ENCODE measurements at regions not wholly inside any gene's neighbourhood (a gene's known extent, or its start where the extent isn't known, plus 50 kb on each side); places are given as distances from the start of the nearest gene placed in this dataset.
A peak's percentile ranks its signal among the peaks of the same experiment; 100 is the strongest.

DNA sequence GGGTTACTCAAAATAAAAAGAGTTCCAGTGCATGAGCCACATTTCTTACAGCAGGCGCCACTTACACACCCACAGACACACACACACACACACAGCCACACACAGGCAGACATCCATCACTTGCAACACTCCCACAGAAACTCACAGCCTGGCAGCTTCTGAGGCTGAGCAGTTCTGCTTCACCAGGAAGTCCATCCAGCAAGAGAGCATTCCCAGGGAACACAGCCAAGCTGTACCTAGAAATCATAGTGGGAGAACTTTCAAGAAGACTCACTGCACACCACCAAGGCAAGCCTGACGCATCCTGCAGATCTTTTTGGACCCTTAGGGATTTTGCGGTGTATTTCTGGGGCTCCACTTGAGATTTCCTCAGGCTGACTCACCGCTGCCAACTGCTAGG lies 140.9 kb upstream of the WSB1 start:
- Mint-ChIP-seq H3K9me3 (ENCODE audit: unreplicated experiment) (no peaks in the 10 kb centered on the region), H3K4me1 (ENCODE audit: unreplicated experiment) (no peaks in the 10 kb centered on the region), H3K36me3 (ENCODE audit: unreplicated experiment) (no peaks in the 10 kb centered on the region), H3K27me3 (ENCODE audit: unreplicated experiment) (no peaks in the 10 kb centered on the region), H3K4me3 (ENCODE audit: unreplicated experiment) (no peak overlapping the region), H3K27ac (ENCODE audit: unreplicated experiment) (no peak overlapping the region)
- DNase-seq (ENCODE audit: extremely low spot score, unreplicated experiment): no peak
- TF ChIP-seq CTCF (IDR thresholded peaks at IDR 0.05): no peak

DNA sequence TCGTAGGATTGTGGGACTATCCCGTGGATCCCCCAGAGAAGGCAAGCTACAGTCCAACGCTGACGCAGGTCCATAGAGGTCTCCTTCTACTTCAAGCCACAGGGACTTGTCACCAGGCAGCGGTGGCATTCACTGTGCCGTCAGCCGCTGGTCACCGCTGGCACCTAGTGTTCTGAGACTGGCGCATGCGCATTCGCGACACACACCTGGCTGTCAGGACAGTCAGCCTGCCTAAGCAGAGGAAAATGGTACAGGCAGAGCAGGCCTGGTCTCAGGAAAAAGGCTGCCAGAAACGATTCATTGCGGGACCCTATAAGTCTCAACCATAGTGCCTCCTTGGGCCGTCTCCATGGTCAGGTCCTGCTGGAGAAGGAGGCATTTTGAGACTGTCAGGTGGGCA lies 138.0 kb upstream of the WSB1 start:
- peak; percentile 64 for DNase-seq (ENCODE audit: extremely low spot score, unreplicated experiment)
- Mint-ChIP-seq H3K27me3 (ENCODE audit: unreplicated experiment) (no peaks in the 10 kb centered on the region), H3K36me3 (ENCODE audit: unreplicated experiment) (no peaks in the 10 kb centered on the region), H3K27ac (ENCODE audit: unreplicated experiment) (no peak overlapping the region), H3K9me3 (ENCODE audit: unreplicated experiment) (peaks cover 6% of the 10 kb centered on the region), H3K4me3 (ENCODE audit: unreplicated experiment) (no peak overlapping the region), H3K4me1 (ENCODE audit: unreplicated experiment) (no peaks in the 10 kb centered on the region)
- no peak for TF ChIP-seq CTCF (IDR thresholded peaks at IDR 0.05)

- H3K4me1 Mint-ChIP-seq (ENCODE audit: unreplicated experiment): no peaks in the 10 kb centered on the region
- H3K27me3 Mint-ChIP-seq (ENCODE audit: unreplicated experiment): no peaks in the 10 kb centered on the region
- H3K27ac Mint-ChIP-seq (ENCODE audit: unreplicated experiment): no peak overlapping the region
- TF ChIP-seq CTCF (IDR thresholded peaks at IDR 0.05): no peak
- no peaks in the 10 kb centered on the region for H3K36me3 Mint-ChIP-seq (ENCODE audit: unreplicated experiment)
- no peak overlapping the region for H3K4me3 Mint-ChIP-seq (ENCODE audit: unreplicated experiment)
- DNase-seq (ENCODE audit: extremely low spot score, unreplicated experiment): peak; percentile 67
- H3K9me3 Mint-ChIP-seq (ENCODE audit: unreplicated experiment): peaks cover 6% of the 10 kb centered on the region
Observed at GRCh38 chr17:27157297-27157696, 136.6 kb upstream of the WSB1 start.

DNA sequence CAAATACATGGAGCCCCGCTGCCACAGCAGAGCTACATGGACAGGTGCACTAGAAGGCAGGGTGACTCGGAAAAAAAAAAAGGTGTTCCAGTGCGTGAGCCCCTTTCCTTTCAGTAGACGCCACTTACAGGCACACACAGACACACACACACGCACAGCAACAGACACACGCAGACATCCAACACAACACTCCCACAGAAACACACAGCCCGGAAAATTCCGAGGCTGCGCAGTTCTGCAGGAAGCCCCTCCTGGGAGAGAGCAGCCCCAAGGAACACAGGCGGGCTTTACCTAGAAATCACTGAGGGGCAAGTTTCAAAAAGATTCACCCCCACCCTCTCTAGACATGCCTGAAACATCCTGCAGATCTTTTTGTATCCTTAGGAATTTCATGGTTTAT lies 136.0 kb upstream of the WSB1 start:
- Mint-ChIP-seq H3K36me3 (ENCODE audit: unreplicated experiment) (no peaks in the 10 kb centered on the region), H3K4me3 (ENCODE audit: unreplicated experiment) (no peak overlapping the region), H3K27ac (ENCODE audit: unreplicated experiment) (no peak overlapping the region), H3K4me1 (ENCODE audit: unreplicated experiment) (no peaks in the 10 kb centered on the region), H3K27me3 (ENCODE audit: unreplicated experiment) (no peaks in the 10 kb centered on the region), H3K9me3 (ENCODE audit: unreplicated experiment) (peaks cover 6% of the 10 kb centered on the region)
- DNase-seq (ENCODE audit: extremely low spot score, unreplicated experiment): no peak
- no peak for TF ChIP-seq CTCF (IDR thresholded peaks at IDR 0.05)

GRCh38 chr17:27158382-27158781 lies 135.5 kb upstream of the WSB1 start:
- no peak overlapping the region for H3K27ac Mint-ChIP-seq (ENCODE audit: unreplicated experiment)
- H3K9me3 Mint-ChIP-seq (ENCODE audit: unreplicated experiment): peaks cover 6% of the 10 kb centered on the region
- no peaks in the 10 kb centered on the region for H3K4me1 Mint-ChIP-seq (ENCODE audit: unreplicated experiment)
- no peaks in the 10 kb centered on the region for H3K36me3 Mint-ChIP-seq (ENCODE audit: unreplicated experiment)
- no peak for TF ChIP-seq CTCF (IDR thresholded peaks at IDR 0.05)
- H3K4me3 Mint-ChIP-seq (ENCODE audit: unreplicated experiment): no peak overlapping the region
- DNase-seq (ENCODE audit: extremely low spot score, unreplicated experiment): peak; percentile 64
- H3K27me3 Mint-ChIP-seq (ENCODE audit: unreplicated experiment): no peaks in the 10 kb centered on the region
